HCT116 (cell line): ENCODE measurements at regions not wholly inside any gene's neighbourhood (a gene's known extent, or its start where the extent isn't known, plus 50 kb on each side); places are given as distances from the start of the nearest gene placed in this dataset.

Experiments used
- ATAC-seq: fragments of 200-7000 bp; cut with Tn5 transposase; 2 replicates; pipeline ENCODE4 v1.9.1; 2020; ENCODE audit warnings: mild to moderate bottlenecking, moderate library complexity
- BruUV-seq: library from RNA; stranded (reverse); fragments of 400-500 nt; replicated peaks from 2 replicates; lab custom pipeline; 2021; lab: Mats Ljungman, UMichigan
- CTCF ChIA-PET: fragments of 300-600 bp; sonication (Branson Sonifier 250); formaldehyde crosslinking; loops from one replicate; lab custom pipeline; 2021; ENCODE audit warnings: antibody characterized with exemption; lab: Charles Lee
- POLR2A ChIA-PET: fragments of 300-600, 350-600 bp; sonication (Branson Sonifier 250); formaldehyde crosslinking; loops from one replicate; lab custom pipeline; 2021; ENCODE audit warnings: antibody characterized with exemption; lab: Charles Lee
- RAD21 ChIA-PET, 2 experiments: fragments of 300-600 bp; sonication (Branson Sonifier 250); formaldehyde crosslinking; loops; one replicate each; lab custom pipeline; 2023; ENCODE audit warnings: low total read pairs in 2 of 2; ENCODE audit not compliant: uncharacterized antibody in 2 of 2, unreplicated experiment in 2 of 2, low non-redundant PET in 1 of 2; lab: Charles Lee
- DNase-seq: peaks from one replicate; pipeline ENCODE4 v3.0.0-alpha.2; 2010; ENCODE audit warnings: low read depth, low spot score
- H2AFZ ChIP-seq: fragments of 200-600 bp; shearing (Covaris generic), sonication (generic); 2 replicates; pipeline ENCODE4 v1.6.1; 2017; ENCODE audit warnings: low read depth, mixed run types, mixed read lengths, antibody characterized with exemption, low read length; ENCODE audit not compliant: poor library complexity, severe bottlenecking
- H3K27ac ChIP-seq: 2 replicates; pipeline ENCODE4 v1.5.1; 2012; ENCODE audit warnings: low read depth, low read length
- H3K27me3 ChIP-seq: fragments of 200-600 bp; sonication (generic); 2 replicates; pipeline ENCODE4 v1.6.1; 2016; ENCODE audit warnings: mixed run types, low read length, mixed read lengths; ENCODE audit not compliant: insufficient read depth
- H3K36me3 ChIP-seq, 2 experiments: fragments of 200-500 bp in 1 of 2; fragments of 200-600 bp in 1 of 2; sonication (Bioruptor generic) in 1 of 2; sonication (generic) in 1 of 2; 2 replicates each; pipeline versions ENCODE4 v1.5.1 to v1.6.1; 2014 to 2016; ENCODE audit warnings: low read length in 2 of 2, inconsistent platforms in 1 of 2, mixed read lengths in 1 of 2, mixed run types in 1 of 2; ENCODE audit not compliant: insufficient read depth in 2 of 2, control insufficient read depth in 1 of 2
- H3K4me1 ChIP-seq, 2 experiments: fragments of 200-600 bp in 1 of 2; sonication (generic) in 1 of 2; 2 replicates each; pipeline versions ENCODE4 v1.5.1 to v1.6.1; 2012 to 2017; ENCODE audit warnings: low read length in 2 of 2, inconsistent platforms in 1 of 2, mild to moderate bottlenecking in 1 of 2, mixed read lengths in 1 of 2, mixed run types in 1 of 2, moderate library complexity in 1 of 2; ENCODE audit not compliant: insufficient read depth in 2 of 2, control insufficient read depth in 1 of 2
- H3K4me2 ChIP-seq: fragments of 200-600 bp; sonication (generic); 2 replicates; pipeline ENCODE4 v1.6.1; 2017; ENCODE audit warnings: mixed run types, low read length, mixed read lengths
- H3K4me3 ChIP-seq, 2 experiments: fragments of 200-600 bp in 1 of 2; sonication (generic) in 1 of 2; replicated peaks in 1 of 2; 2 replicates each; pipeline ENCODE4 v1.5.1; 2011 to 2016; ENCODE audit warnings: low read length in 2 of 2, control low read depth in 1 of 2, low read depth in 1 of 2, mild to moderate bottlenecking in 1 of 2, mixed read lengths in 1 of 2, mixed run types in 1 of 2
- H3K79me2 ChIP-seq: fragments of 200-600 bp; sonication (generic); 2 replicates; pipeline ENCODE4 v1.6.1; 2017; ENCODE audit warnings: mild to moderate bottlenecking, mixed run types, low read length, moderate library complexity, mixed read lengths; ENCODE audit not compliant: insufficient read depth
- H3K9ac ChIP-seq: fragments of 200-600 bp; sonication (generic); 2 replicates; pipeline ENCODE4 v1.6.1; 2016; ENCODE audit warnings: low read length, mixed read lengths
- H3K9me2 ChIP-seq: fragments of 200-600 bp; sonication (generic), shearing (Covaris generic); 2 replicates; pipeline ENCODE4 v1.6.1; 2017; ENCODE audit warnings: mixed run types, mild to moderate bottlenecking, moderate library complexity; ENCODE audit not compliant: insufficient read depth
- H3K9me3 ChIP-seq, 2 experiments: fragments of 200-500 bp in 1 of 2; fragments of 200-600 bp in 1 of 2; sonication (Bioruptor generic) in 1 of 2; sonication (generic) in 1 of 2; 2 replicates each; pipeline ENCODE4 v1.6.1; 2014 to 2017; ENCODE audit warnings: low read length in 2 of 2, mixed read lengths in 2 of 2, inconsistent platforms in 1 of 2, low read depth in 1 of 2, mild to moderate bottlenecking in 1 of 2, mixed run types in 1 of 2, moderate library complexity in 1 of 2; ENCODE audit not compliant: control insufficient read depth in 1 of 2, insufficient read depth in 1 of 2
- H4K20me1 ChIP-seq: fragments of 200-600 bp; sonication (generic), shearing (Covaris generic); 2 replicates; pipeline ENCODE4 v1.6.1; 2017; ENCODE audit warnings: mixed run types, mild to moderate bottlenecking, moderate library complexity; ENCODE audit not compliant: insufficient read depth
- CBX3 ChIP-seq: IDR thresholded peaks from 2 replicates; pipeline ENCODE4 v1.6.1; 2012; ENCODE audit warnings: low read depth
- CTCF ChIP-seq, 3 experiments: fragments of 200-600 bp in 1 of 3; sonication (generic) in 1 of 3; IDR thresholded peaks in 2 of 3; conservative IDR thresholded peaks in 1 of 3; 2 replicates each; pipeline ENCODE4 v1.5.1; 2012 to 2017; ENCODE audit warnings: low read depth in 2 of 3, low read length in 2 of 3, antibody characterized with exemption in 1 of 3, borderline replicate concordance in 1 of 3, control low read depth in 1 of 3, mild to moderate bottlenecking in 1 of 3, mixed read lengths in 1 of 3, mixed run types in 1 of 3, moderate library complexity in 1 of 3; ENCODE audit not compliant: insufficient read depth in 1 of 3
- FOSL1 ChIP-seq: IDR thresholded peaks from 2 replicates; pipeline ENCODE4 v1.6.1; 2012; ENCODE audit warnings: low read depth
- JUND ChIP-seq: IDR thresholded peaks from 2 replicates; pipeline ENCODE4 v1.6.1; 2012
- POLR2A ChIP-seq: IDR thresholded peaks from 2 replicates; pipeline ENCODE4 v1.7.0; 2011; ENCODE audit warnings: borderline replicate concordance; ENCODE audit not compliant: insufficient read depth, insufficient read length; ENCODE audit errors: extremely low read depth
- RAD21 ChIP-seq: IDR thresholded peaks from 2 replicates; pipeline ENCODE4 v1.6.1; 2012; ENCODE audit warnings: low read depth, mild to moderate bottlenecking
- REST ChIP-seq: IDR thresholded peaks from 2 replicates; pipeline ENCODE4 v1.6.1; 2012; ENCODE audit warnings: low read depth
- SIN3A ChIP-seq: IDR thresholded peaks from 2 replicates; pipeline ENCODE4 v1.6.1; 2012; ENCODE audit warnings: low read depth
- TCF7L2 ChIP-seq: IDR thresholded peaks from 2 replicates; pipeline ENCODE4 v1.7.0; 2011; ENCODE audit warnings: borderline replicate concordance, inconsistent platforms; ENCODE audit not compliant: insufficient read depth, insufficient read length; ENCODE audit errors: extremely low read depth
- YY1 ChIP-seq: IDR thresholded peaks from 2 replicates; pipeline ENCODE4 v1.6.1; 2011; ENCODE audit warnings: low read length, low read depth, moderate library complexity, mild to moderate bottlenecking; ENCODE audit not compliant: insufficient replicate concordance; ENCODE audit errors: extremely low read depth
- ZBTB33 ChIP-seq: IDR thresholded peaks from 2 replicates; pipeline ENCODE4 v1.6.1; 2011; ENCODE audit warnings: mild to moderate bottlenecking, low read length, moderate library complexity; ENCODE audit not compliant: insufficient replicate concordance; ENCODE audit errors: extremely low read depth
- intact Hi-C: fragments of 100-400 bp; cut with micrococcal nuclease; formaldehyde crosslinking; loops from 2 replicates; pipeline ENCODE4 v1.10.0; 2022

- DNase-seq (no peak), ATAC-seq (no peak)
- H3K27me3 ChIP-seq, result no peaks in the 10 kb centered on the region
- H2AFZ ChIP-seq, result no peak overlapping the region
- no peak overlapping the region for H3K4me3 ChIP-seq
- no peaks in the 10 kb centered on the region for H3K36me3 ChIP-seq
- H3K27ac ChIP-seq, result no peak overlapping the region
- peaks cover 8 to 14% of the 10 kb centered on the region in 2 experiments; a peak in 3 of 4 replicates for H3K9me3 ChIP-seq
- H3K9me2 ChIP-seq, result no peaks in the 10 kb centered on the region
- RAD21 ChIA-PET, result no interaction called here
- POLR2A ChIA-PET, result no interaction called here
- no TSS peak for BruUV-seq
- intact Hi-C loops, result no loop called here
- TF ChIP-seq TCF7L2 (no peak), SIN3A (no peak)
- H4K20me1 ChIP-seq, result no peaks in the 10 kb centered on the region
- no peak overlapping the region for H3K9ac ChIP-seq
- H3K79me2 ChIP-seq, result no peaks in the 10 kb centered on the region
- H3K4me2 ChIP-seq, result no peak overlapping the region
- H3K4me1 ChIP-seq, result no peaks in the 10 kb centered on the region
- CTCF ChIA-PET, result no interaction called here
Measured at GRCh38 chr6:170117111-170117972, 173.5 kb downstream of the DLL1 start.

GRCh38 chr6:170116636-170117035 is 174.2 kb downstream of the DLL1 start:
- Histone ChIP-seq H3K27ac (no peak overlapping the region), H3K4me2 (no peak overlapping the region), H3K36me3 (no peaks in the 10 kb centered on the region), H3K79me2 (no peaks in the 10 kb centered on the region), H3K9ac (no peak overlapping the region), H3K4me1 (no peaks in the 10 kb centered on the region), H4K20me1 (no peaks in the 10 kb centered on the region), H3K9me3 (peaks cover 8 to 14% of the 10 kb centered on the region in 2 experiments; a peak in 3 of 4 replicates), H3K27me3 (no peaks in the 10 kb centered on the region), H3K4me3 (no peak overlapping the region), H2AFZ (no peak overlapping the region), H3K9me2 (no peaks in the 10 kb centered on the region)
- DNase-seq (no peak), ATAC-seq (no peak)
- RAD21 ChIA-PET, result no interaction called here
- no TSS peak for BruUV-seq
- POLR2A ChIA-PET, result no interaction called here
- CTCF ChIA-PET, result no interaction called here
- intact Hi-C loops, result no loop called here
- TF ChIP-seq POLR2A, result no peak
- no peak for TF ChIP-seq RAD21
- TF ChIP-seq CTCF (IDR thresholded peaks at IDR 0.05 in 2 of 3, conservative IDR thresholded peaks at IDR 0.05 in 1 of 3; ENCODE audit: borderline replicate concordance in 1 of 3, insufficient read depth in 1 of 3, low read depth in 2 of 3, low read length in 2 of 3), result no peak
- TF ChIP-seq JUND, result no peak
- TF ChIP-seq YY1, result no peak
- TF ChIP-seq ZBTB33, result no peak
- TF ChIP-seq FOSL1, result no peak
- no peak for TF ChIP-seq REST
- TF ChIP-seq CBX3, result no peak
